ENCODE measurements at regions not wholly inside any gene's neighbourhood (a gene's known extent, or its start where the extent isn't known, plus 50 kb on each side); places are given as distances from the start of the nearest gene placed in this dataset.
"Not testable (repeated sequence)": the region's sequence is repeated elsewhere in the genome, so short reads cannot be mapped to it uniquely, and the experiment has no call there.

GRCh38 chr15:96796841-96797240 lies 466.3 kb downstream of the NR2F2 start:
- DNase-seq (ENCODE audit: low read depth in 1 of 2, low spot score in 1 of 2) = no peak

GRCh38 chr15:96801576-96802150 lies 471.2 kb downstream of the NR2F2 start:
- no peak for DNase-seq (ENCODE audit: low read depth in 1 of 2, low spot score in 1 of 2)

GRCh38 chr15:96802611-96803255 lies 472.2 kb downstream of the NR2F2 start:
- DNase-seq (ENCODE audit: low read depth in 1 of 2, low spot score in 1 of 2) = no peak

GRCh38 chr15:96804754-96805153 lies 474.3 kb downstream of the NR2F2 start:
- no peak for DNase-seq (ENCODE audit: low read depth in 1 of 2, low spot score in 1 of 2)

GRCh38 chr15:96807361-96807760 lies 476.9 kb downstream of the NR2F2 start:
- DNase-seq (ENCODE audit: low read depth in 1 of 2, low spot score in 1 of 2) = no peak

GRCh38 chr15:96817900-96818299 lies 487.4 kb downstream of the NR2F2 start:
- DNase-seq (ENCODE audit: low read depth in 1 of 2, low spot score in 1 of 2) = no peak

- DNase-seq (ENCODE audit: low read depth in 1 of 2, low spot score in 1 of 2) = no peak
These were observed 488.4 kb downstream of the NR2F2 start for GRCh38 chr15:96818861-96819260.

- DNase-seq (ENCODE audit: low read depth in 1 of 2, low spot score in 1 of 2) = no peak
These were observed 497.5 kb downstream of the NR2F2 start for GRCh38 chr15:96827981-96828380.

- DNase-seq (ENCODE audit: low read depth in 1 of 2, low spot score in 1 of 2) = no peak
These were observed 506.9 kb downstream of the NR2F2 start for GRCh38 chr15:96837241-96837970.

- no peak for DNase-seq (ENCODE audit: low read depth in 1 of 2, low spot score in 1 of 2)
These were observed 507.6 kb downstream of the NR2F2 start for GRCh38 chr15:96838081-96838480.

- DNase-seq (ENCODE audit: low read depth in 1 of 2, low spot score in 1 of 2) = no peak
These were observed 518.9 kb downstream of the NR2F2 start for GRCh38 chr15:96849271-96849900.

- DNase-seq (ENCODE audit: low read depth in 1 of 2, low spot score in 1 of 2) = no peak
These were observed 521.1 kb downstream of the NR2F2 start for GRCh38 chr15:96851613-96852012.

GRCh38 chr15:96858694-96859093 lies 528.2 kb downstream of the NR2F2 start:
- DNase-seq (ENCODE audit: low read depth in 1 of 2, low spot score in 1 of 2) = no peak

- DNase-seq (ENCODE audit: low read depth in 1 of 2, low spot score in 1 of 2) = no peak
These were observed 530.2 kb downstream of the NR2F2 start for GRCh38 chr15:96860741-96861140.

- no peak for DNase-seq (ENCODE audit: low read depth in 1 of 2, low spot score in 1 of 2)
These were observed 537.5 kb downstream of the NR2F2 start for GRCh38 chr15:96867992-96868391.

GRCh38 chr15:96869122-96869521 lies 538.6 kb downstream of the NR2F2 start:
- DNase-seq (ENCODE audit: low read depth in 1 of 2, low spot score in 1 of 2) = no peak

- DNase-seq (ENCODE audit: low read depth in 1 of 2, low spot score in 1 of 2) = no peak
These were observed 539.3 kb downstream of the NR2F2 start for GRCh38 chr15:96869790-96870189.

GRCh38 chr15:96870580-96870979 lies 540.1 kb downstream of the NR2F2 start:
- no peak for DNase-seq (ENCODE audit: low read depth in 1 of 2, low spot score in 1 of 2)

GRCh38 chr15:96877442-96877841 lies 546.9 kb downstream of the NR2F2 start:
- not testable (repeated sequence) for DNase-seq (ENCODE audit: low read depth in 1 of 2, low spot score in 1 of 2)

- DNase-seq (ENCODE audit: low read depth in 1 of 2, low spot score in 1 of 2) = no peak
These were observed 547.6 kb downstream of the NR2F2 start for GRCh38 chr15:96878129-96878528.

- DNase-seq (ENCODE audit: low read depth in 1 of 2, low spot score in 1 of 2) = no peak
These were observed 551.7 kb downstream of the NR2F2 start for GRCh38 chr15:96882121-96882772.

GRCh38 chr15:96887730-96888129 lies 557.2 kb downstream of the NR2F2 start:
- DNase-seq (ENCODE audit: low read depth in 1 of 2, low spot score in 1 of 2) = no peak

Measured in activated T-helper 1 cell treated with anti-CD3 and anti-CD28 coated beads, Interleukin-2, amount 50 U/mL, for 16 hours (primary cell).